NB4 (cell line): ENCODE measurements at regions not wholly inside any gene's neighbourhood (a gene's known extent, or its start where the extent isn't known, plus 50 kb on each side); places are given as distances from the start of the nearest gene placed in this dataset.

Experiments used
- CTCF ChIP-seq: IDR thresholded peaks from one replicate; pipeline ENCODE4 v1.5.1; 2012; ENCODE audit warnings: low read depth, low read length
- POLR2A ChIP-seq: IDR thresholded peaks from 2 replicates; pipeline ENCODE4 v1.6.1; 2011; ENCODE audit warnings: mild to moderate bottlenecking; ENCODE audit not compliant: insufficient read length; ENCODE audit errors: extremely low read depth

DNA sequence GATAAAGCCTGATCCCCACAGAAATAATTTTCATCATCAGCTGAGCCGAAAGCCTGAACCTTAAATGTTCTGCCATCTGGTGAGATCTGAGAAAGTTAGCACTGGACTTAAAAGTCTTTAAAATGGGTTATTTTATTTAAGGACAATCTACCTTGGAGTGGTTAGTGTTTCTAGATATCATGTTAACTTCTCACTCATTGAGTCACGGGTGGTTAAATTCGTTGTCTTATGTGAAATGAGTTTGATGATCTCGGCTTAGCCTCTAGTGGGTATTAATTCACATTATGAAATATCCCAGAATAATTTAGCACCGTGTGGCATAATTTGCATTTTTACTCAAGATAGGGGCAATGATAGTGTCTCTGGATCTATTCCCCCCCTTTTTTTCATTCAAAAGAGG, 117.4 kb upstream of the ZNF536 start:
- TF ChIP-seq POLR2A (no peak), CTCF (no peak)
